ENCODE measurements at regions not wholly inside any gene's neighbourhood (a gene's known extent, or its start where the extent isn't known, plus 50 kb on each side); places are given as distances from the start of the nearest gene placed in this dataset.

- no peak for TF ChIP-seq POLR2AphosphoS5 (IDR thresholded peaks at IDR 0.05)
- no peak for TF ChIP-seq CTCF (IDR thresholded peaks at IDR 0.05)
- TF ChIP-seq POLR2A (IDR thresholded peaks at IDR 0.05) = no peak
- TF ChIP-seq EP300 (IDR thresholded peaks at IDR 0.05) = no peak
Measured at GRCh38 chr13:79847882-79848592, 367.1 kb downstream of the NDFIP2 start.
